NCI-H1092 (cell line): ENCODE measurements at regions not wholly inside any gene's neighbourhood (a gene's known extent, or its start where the extent isn't known, plus 50 kb on each side); places are given as distances from the start of the nearest gene placed in this dataset.
"Not testable (repeated sequence)": the region's sequence is repeated elsewhere in the genome, so short reads cannot be mapped to it uniquely, and the experiment has no call there.

ENCODE experiments used
- DNase-seq: peaks from one replicate; lab custom pipeline; 2025; lab: John Stamatoyannopoulos, UW

DNA sequence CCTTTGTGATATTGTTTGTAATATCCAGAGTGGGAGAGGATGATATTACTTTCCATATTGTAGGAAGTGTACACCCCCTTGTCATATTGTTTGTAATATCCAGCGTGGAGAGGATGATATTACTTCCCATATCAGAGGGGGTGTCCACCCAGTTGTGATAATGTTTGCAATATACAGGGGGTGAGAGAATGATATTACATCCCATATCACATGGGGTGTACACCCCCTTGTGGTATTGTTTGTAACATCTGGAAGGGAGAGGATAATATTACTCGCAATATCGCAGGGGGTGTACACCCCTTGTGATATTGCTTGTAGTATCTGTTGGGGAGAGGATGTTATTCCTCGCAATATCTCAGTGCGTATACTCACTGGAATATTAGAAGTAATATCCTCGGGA, 61.5 kb downstream of the PRSS23 start:
- no peak for DNase-seq

DNA sequence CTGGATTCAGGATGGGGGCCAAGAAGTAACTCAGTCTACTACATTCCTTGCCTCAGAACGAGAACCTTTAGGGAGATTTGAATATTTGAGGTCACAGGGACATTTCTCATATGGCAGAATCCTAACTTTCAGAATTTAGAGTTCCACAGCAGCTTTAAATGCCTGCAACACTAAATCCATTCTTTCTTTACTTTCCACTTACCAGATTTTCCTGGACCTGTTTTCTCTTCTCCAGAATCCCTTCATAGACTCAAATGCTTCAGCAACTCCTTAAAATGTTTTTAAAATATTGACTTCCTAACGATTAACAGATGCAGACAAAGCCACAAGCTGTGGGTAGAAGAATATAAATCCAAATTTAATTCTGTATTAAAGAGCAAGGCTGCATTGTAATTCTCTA, 63.1 kb downstream of the PRSS23 start:
- no peak for DNase-seq

DNA sequence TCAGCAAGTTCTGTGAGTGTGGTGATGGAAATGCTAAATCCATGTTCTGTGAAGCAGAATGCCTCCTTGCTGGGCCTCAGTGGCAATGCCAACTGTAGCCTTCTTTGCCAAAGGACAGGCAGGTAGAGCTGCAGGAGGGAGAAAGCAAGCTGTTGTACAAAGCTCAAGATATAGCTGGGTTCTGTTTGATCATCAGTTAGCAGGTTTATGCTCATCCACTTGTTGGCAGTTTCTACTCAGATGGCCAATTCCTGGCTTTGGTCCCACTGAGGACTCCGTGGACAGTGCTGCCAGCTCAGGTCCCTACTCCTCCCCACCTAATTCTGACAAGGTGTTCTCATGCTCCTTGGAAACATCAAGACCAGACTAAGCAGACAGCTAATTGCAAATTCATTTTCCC, 65.1 kb downstream of the PRSS23 start:
- no peak for DNase-seq

DNA sequence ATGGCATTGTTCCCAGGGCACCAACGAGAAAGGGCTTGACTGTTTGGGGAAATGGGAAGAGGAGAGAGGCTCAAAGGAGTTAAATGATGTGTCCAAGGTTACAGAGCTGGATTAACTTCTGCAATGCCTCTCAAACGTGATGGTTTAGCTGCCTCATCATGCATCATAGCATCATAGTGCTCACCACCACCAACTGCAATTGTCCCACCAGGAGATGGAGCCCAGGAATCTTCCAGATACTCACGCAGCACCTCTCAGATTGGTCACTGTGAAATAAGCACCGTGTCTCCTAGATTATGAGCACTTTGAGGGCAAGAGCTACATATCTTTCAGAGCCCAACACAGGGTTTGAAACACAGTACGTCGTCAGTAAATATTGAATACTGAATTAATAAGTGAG, 69.2 kb downstream of the PRSS23 start:
- no peak for DNase-seq

DNA sequence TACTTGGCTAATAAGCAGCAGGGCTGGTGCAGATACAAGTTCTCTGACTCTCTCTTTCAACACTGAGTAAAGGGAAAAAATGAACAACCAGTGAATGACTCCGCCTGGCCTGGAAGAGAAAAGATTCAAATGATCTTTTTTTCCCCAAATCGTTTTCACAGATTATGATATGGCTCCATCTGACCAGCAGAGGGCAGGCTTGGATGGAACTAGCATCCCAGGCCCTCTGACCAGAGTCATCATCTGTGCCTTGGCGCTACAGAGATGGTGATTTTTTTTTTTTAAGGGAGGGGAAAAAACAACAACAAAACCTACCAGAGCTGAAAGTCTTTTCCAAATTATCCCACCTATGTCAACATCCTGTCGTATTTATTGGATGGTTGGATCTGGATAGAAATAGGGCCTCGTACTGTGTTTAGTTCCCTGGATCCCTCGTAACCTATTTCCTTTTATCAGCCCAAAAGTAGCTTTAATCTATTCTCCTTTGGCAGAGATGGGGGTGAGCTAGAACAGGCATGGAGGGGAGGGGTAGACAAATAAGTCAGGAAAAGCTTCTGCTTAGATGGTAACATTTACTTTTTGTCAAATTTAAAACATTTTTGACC, 69.7 kb downstream of the PRSS23 start:
- peak; percentile 16 for DNase-seq

DNA sequence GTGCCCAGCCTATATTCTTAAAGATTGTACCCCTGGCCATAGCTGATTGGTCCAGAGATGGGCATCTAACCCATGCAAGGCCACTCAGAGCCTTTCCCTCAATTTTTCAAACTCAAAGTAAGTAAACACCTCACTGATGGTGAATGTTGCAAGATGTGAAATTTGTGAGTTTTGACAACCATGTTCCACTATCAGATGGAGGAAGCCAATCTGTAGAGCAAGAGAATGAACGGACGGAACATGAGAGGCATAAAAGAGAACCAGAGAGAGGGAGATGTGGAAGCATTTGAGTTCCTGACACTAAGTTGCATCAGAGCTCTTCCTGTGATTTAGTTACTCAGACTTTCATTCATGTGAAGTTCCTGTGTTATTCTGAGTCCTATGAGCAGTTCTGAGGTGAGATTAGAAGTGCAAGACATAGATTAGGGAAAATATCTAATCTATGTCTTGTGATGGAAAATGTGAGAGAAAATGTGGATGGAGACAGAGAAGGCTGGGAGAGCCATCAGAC, 73.3 kb downstream of the PRSS23 start:
- DNase-seq = no peak

DNA sequence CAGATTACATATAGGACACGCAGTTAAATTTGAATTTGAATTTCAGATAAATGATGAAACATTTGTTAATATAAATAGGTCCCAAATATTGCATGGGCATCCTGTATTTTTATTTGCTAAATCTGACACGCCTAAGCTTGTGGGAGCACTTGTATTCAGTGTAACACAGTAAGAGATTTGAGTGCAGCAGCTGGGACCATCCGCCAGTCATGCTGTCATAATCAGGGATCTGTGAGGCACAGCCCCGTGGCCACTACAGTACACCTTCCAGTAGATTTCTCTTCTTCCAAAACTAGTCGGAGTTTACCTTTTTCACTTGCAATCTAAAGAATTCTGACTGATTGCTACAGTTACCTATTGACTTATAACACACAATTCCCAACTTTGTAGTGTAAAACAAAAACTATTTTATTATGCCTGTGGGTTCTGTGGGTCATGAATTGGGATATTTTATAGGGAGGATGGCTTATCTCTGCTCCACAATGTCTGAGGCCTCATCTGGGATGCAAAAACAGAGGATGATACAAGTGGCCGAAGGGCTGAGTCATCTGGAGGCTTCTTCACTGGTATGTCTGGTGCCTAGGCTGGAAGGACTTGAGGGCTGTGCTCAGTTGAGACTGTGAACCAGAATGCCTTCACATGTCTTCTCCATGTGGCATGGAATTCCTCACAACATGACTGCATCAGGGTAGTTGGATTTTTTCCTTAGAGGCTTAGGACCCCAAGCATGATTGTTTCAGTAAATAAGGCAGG, 74.1 kb downstream of the PRSS23 start:
- no peak for DNase-seq

DNA sequence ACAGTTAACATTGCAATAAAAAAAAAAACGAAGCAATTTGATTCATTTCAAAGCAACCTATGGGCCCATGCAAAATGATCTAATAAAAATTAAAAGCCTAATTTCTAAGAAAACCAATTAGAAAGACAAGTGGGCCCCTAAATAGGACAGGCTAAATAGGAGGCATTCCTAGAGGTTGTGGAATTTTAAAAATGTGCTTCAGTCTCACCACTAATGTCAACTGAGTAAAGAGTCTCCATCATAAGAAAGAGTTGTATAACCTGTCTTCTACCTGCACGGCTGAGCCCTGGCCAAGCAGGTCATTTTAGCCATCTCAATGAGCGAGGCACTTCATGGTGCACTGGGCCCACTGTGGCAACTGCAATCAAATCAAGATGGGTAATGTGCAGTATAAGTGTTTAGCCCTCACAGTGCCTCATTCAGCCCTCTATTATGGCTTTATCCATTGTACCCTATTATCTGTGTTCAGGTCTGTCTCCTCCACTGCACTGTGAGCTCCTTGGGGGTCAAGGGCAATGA, 76.4 kb downstream of the PRSS23 start:
- DNase-seq = no peak

DNA sequence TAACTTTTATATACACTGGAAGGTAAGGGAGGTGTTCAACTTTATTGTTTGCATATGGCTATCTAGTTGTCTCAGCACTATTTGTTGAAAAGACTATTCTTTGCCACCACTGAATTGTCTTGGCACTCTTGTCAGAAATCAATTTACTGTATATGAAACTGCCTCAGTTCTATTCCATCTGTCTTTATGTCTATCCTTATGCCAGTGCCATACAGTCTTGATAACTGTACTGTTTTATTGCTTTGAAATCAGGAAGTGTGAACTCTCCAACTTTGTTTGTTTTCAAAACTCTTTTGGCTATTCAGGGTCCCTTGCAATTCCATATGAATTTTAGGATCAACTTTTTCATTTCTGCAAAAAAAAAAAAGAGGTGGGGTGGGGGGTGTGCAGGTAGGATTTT, 77.2 kb downstream of the PRSS23 start:
- no peak for DNase-seq

DNA sequence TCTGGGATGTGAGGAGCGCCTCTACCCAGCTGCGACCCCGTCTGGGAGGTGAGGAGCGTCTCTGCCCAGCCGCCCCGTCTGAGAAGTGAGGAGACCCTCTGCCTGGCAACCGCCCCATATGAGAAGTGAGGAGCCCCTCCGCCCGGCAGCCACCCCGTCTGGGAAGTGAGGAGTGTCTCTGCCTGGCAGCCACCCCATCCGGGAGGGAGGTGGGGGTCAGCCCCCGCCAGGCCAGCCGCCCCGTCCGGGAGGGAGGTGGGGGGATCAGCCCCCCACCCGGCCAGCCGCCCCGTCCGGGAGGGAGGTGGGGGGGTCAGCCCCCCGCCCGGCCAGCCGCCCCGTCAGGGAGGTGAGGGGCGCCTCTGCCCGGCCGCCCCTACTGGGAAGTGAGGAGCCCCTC, 76.0 kb downstream of the FZD4 start:
- not testable (repeated sequence) for DNase-seq

DNA sequence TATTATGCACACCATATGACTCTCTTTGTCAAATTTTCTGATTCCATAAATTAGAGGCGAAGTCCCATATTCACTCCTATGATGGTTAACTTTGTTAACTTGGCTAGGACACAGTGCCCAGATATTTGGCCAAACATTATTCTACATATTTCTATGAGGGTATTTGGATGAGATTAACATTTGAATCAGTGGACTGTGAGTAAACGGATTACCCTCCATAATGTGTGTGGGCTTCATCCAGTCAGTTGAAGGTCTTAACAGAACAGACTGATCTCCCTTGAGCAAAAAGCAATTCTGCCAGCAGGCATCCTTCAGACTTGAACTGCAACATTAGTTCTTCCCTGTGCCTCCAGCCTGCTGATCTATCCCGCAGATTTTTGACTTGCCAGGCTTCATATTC, 69.9 kb downstream of the FZD4 start:
- DNase-seq = no peak

DNA sequence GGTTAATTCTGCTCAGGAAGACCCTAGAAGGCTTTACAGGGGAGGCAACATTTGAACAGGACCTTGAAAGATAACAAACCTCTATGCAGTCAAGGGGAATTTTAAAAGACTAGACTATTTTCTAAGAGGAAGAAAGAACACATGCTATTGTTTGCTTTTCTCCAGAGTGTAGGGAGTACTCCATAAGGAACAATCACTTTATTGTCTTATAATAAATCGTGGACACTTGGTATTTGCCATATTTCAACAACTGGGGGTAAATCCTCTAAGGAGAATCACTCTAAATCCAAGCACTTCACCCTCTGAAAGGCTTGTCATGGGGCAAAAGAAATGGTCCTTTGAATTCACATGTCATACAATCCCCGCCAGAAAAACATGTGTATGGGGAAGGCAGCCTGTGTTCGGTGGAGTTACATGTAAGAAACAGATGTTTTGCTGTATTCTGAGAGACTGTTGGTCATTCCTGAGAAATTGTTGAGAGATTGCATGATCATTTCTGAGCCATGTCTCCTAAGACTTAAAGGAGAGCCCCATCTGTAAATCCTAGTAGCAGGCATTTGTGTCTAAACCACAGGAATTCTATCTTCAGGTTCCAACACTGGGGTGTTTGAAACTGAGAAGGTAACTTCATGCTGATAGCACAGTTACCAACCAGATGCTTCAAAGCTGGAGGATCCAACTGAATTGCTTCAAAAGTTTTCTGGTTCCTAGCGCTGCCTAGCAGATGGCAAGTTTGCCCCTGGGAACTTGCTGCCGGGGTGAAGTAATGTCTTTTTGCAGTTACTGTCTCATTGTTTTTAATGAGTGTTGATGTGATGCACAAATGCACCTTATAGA, 66.8 kb downstream of the FZD4 start:
- no peak for DNase-seq

DNA sequence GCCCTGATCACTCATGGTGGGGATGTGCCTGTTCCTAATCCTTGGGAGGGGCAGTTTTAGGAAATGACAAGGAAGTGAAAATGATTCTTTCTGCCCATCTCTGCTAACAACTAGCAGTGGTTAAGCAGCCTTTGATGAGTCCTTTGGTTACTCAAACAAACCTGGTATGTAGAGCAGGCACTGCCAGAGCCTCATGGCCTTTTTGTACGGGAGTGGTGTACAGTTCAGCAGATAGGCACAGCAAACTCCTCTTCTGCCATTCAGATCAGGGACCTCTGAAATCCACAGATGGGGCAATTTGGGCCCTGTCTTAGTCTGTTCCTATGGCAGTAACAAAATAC, 66.2 kb downstream of the FZD4 start:
- no peak for DNase-seq

DNA sequence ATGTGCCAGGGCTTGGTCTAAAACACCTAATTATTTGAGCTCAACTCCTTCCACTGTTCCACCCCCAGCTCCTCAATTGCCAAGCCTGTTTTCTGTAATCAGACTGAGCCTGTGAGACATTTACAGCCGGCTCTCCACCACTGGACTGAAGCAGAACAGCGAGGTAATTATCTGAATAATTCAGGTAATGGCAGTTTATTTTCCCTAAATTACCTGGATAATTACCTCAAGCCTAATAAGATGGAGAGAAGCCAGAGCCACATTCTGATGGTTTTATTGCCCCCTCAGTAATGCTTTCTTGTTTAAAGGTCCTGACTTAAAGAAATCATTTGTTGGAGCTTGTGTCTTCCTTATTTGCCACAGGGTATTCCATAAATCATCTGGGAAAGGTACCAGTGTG, 64.2 kb downstream of the FZD4 start:
- no peak for DNase-seq

DNA sequence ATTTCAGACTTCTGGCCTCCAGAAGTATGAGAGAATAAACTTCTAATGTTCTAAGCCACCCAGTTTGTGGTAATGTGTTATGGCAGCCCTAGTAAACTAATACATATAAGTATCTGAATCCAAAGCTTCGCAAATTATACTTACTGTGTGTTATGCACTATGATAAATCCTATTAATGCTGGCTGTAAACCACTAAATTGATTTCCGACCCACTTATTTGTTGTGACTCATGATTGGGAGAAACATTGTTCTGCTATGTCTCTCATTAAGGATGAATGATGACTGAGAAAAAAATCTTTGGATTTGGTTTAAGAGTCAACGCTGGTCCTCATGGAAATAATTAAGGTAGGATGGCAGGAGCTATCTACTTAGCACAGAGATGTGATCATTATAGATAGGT, 62.0 kb downstream of the FZD4 start:
- DNase-seq = no peak
